ENCODE measurements at regions not wholly inside any gene's neighbourhood (a gene's known extent, or its start where the extent isn't known, plus 50 kb on each side); places are given as distances from the start of the nearest gene placed in this dataset.
"Not testable (repeated sequence)": the region's sequence is repeated elsewhere in the genome, so short reads cannot be mapped to it uniquely, and the experiment has no call there.

DNA sequence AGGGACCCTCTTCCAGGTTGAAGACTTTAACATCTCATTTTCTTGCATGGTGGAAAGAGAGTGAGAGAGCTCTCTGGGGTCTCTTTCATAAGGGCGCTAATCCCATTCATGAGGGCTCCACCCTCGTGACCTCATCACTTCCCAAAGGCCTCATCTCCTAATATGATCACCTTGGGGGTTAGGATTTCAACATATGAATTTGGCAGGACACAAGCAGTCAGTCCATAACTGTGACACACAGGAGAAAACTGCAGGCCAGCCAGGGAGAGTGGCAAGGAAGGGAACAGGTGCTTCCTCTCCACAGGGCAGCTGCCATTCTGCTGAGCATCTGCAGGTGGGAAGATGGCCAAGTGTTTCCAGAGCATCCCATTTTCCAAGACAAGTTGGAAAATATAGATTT, 178.9 kb downstream of the BCL2L11 start:
- TF ChIP-seq CTCF (conservative IDR thresholded peaks at IDR 0.05); ZFX (IDR thresholded peaks at IDR 0.05): not testable (repeated sequence)
